ENCODE measurements at regions not wholly inside any gene's neighbourhood (a gene's known extent, or its start where the extent isn't known, plus 50 kb on each side); places are given as distances from the start of the nearest gene placed in this dataset.

- TF ChIP-seq CTCF (conservative IDR thresholded peaks at IDR 0.05 in 1 of 2, IDR thresholded peaks at IDR 0.05 in 1 of 2; ENCODE audit: extremely low read depth in 1 of 2, insufficient read depth in 1 of 2, low read depth in 1 of 2, low read length in 2 of 2) (no peak), EZH2 (IDR thresholded peaks at IDR 0.05; ENCODE audit: borderline replicate concordance, low read length) (no peak)
Measured at GRCh38 chr2:180257247-180257646, 250.2 kb upstream of the CWC22 start.

Data from mammary epithelial cell (primary cell).